ENCODE measurements at regions not wholly inside any gene's neighbourhood (a gene's known extent, or its start where the extent isn't known, plus 50 kb on each side); places are given as distances from the start of the nearest gene placed in this dataset.

DNA sequence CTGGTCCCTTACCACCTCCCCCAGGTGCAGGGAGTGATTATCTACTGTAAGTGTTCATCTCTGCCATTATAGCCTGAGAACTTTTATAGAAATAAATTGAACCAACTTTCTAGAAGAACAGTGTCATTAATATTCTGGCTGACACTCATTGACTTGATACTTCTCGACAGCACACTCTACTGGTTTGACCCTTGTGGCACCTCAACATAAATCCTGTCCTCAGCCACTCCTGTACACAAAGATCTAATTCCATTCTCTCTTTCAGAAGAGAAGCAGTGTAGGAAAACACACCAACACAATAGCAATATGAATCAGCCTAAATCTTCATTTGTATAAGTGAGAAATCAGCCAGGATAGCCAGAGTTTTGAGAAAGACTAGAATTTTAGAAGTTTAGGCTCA is 417.7 kb downstream of the TAF11L14 start:
- DNase-seq, result no peak

DNA sequence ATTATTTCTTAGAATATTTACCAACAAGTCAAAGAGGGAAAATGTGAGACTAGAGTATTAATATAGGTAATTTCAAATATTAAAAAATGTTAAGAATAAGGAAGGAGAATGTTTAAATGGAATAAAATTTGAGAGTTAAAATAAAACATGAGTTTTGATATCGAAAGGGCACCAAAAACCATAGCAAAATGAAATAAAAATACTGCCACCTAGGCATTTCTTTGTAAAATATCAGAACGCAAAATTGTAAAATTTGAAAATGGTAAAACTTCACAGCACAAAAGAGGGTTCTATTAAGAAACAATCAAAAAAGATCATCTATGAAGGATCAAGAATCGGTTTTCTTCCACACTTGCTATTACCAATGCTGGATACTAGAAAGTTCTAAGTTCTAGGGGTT is 418.3 kb downstream of the TAF11L14 start:
- DNase-seq, result no peak

- no peak for DNase-seq
Measured at GRCh38 chr5:18057725-18058124, 423.5 kb downstream of the TAF11L14 start.

- DNase-seq, result no peak
Measured at GRCh38 chr5:18067615-18068014, 433.4 kb downstream of the TAF11L14 start.

DNA sequence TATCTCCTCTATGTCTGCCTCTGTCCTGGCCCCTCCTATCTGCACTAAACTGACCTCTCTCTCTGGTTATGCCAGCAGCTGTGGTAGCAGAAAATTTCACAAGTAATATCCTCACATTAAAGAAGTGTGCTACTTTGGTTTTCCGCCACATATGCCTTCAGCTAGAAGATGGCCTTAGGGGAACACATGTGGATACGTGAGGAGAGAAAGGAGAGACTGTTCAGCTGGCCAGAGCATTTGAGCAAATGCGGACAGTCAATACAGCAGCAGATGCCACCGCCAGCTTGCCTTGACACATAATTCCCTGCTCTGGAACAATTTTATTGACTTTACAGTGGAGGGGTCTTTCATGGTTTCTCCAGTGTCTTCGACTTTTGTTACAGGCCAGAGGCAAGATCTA is 434.6 kb downstream of the TAF11L14 start:
- no peak for DNase-seq

DNA sequence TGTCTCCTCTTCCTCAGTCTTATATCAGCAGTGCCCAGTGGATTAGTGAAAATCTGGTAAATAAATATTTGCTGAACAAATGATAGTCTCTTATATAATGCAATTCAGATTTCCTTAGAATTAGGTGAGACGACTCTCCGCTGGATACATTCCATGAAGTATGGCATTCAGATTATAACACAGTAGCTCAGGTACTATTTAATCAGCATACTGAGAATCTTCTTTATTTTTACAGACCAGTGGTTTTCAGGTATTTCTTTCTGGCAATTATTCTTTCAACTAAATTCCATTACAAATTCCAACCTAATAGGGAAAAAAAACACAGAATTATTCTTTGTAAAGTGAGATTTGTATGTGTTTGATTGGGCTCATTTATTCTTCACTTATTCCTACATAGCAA is 435.5 kb downstream of the TAF11L14 start:
- no peak for DNase-seq

DNA sequence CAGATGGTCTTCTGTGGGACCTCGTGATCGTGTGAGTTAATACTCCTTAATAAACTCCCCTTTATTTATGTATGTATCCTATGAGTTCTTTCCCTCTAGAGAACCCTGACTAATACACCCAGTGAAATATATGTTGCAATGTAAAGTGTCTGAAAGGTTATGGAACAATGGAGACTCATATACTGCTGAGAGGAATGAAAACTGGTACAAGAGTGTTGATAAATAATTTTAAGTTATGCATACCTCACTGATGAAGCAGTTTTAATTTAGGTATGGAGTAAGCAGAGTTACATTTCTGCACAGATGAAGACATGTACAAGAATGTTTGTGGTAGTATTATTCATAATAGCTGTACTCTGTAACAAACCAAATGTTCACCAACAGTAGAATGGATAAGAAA is 438.3 kb downstream of the TAF11L14 start:
- no peak for DNase-seq

GRCh38 chr5:18074961-18075360 is 440.7 kb downstream of the TAF11L14 start:
- DNase-seq, result no peak

DNA sequence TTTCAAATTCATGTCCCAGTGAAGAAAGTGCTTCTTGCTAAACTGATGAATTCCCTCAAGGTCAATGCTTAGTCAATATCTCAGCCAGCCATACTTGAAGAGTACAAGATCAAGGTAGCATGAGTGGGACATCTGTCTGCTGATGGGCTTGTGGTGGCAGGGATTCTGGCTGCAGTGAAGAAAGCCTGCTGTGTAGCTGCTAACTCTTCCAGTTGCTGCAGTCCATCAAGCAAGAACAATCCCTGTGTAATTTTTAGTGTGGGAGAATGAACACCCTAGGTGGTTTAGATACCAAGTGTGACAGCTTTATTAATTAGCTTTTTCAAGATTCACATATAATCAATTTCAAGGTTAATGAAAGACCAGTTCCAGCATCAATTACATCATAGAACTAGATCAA is 443.9 kb downstream of the TAF11L14 start:
- DNase-seq, result no peak

DNA sequence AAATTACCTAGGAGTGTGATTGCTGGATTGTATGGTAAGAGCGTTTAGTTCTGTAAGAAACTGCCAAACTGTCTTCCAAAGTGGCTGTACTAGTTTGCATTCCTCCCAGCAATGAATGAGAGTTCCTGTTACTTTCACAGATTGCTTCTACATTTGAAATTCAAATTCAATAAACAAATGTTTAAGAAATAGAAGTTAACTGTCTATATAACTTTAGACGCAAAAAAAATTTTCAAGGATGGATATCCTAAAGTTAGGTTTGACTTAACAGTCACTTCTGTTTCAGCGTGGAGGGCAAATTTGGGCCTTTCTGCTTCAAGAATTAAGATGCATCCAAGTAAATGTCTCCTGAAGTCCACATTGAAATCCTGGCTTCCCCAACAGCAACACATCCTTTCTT is 445.6 kb downstream of the TAF11L14 start:
- DNase-seq, result no peak

DNA sequence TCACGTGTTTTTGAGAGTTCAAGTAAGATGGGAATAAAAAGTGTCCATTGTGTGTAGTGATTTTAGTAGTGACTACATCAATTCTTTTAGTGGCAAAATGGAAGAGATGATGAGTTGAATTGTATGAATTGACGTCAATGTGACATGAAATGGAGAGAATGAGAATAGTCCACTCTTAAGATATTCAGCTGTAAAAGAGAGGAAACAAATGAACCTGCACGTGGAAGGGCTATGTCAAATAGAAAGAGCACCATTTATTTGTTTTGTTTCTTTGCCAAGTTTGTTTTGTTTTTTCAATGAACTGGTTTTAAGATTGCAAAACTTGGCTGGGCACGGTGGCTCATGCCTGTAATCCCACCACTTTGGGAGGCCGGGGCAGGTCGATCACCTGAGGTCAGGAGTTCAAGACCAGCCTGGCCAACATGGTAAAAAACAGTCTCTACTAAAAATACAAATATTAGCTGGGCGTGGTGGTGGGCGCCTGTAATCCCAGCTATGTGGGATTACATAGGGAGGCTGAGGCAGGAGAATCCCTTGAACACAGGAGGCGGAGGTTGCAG is 453.8 kb downstream of the TAF11L14 start:
- DNase-seq, result no peak

DNA sequence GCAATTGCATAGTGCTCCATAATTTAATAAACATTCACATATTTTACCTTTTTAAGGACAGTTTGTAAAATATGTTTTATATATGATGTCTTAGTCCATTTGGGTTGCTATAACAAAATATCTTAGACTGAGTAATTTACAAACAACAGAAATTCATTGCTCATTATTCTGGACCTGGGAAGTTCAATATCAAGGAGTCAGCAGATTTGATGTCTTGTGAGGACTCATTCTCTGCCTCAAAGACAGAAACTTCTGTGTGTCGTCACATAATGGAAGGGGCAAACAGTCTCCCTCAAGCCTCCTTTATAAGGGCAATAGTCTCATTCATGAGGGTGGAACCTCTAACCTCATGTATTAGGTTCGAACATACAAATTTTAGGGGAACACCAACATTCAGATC is 455.9 kb downstream of the TAF11L14 start:
- DNase-seq, result no peak

GRCh38 chr5:18091142-18091541 is 456.9 kb downstream of the TAF11L14 start:
- no peak for DNase-seq

GRCh38 chr5:18091758-18092157 is 457.5 kb downstream of the TAF11L14 start:
- no peak for DNase-seq

DNA sequence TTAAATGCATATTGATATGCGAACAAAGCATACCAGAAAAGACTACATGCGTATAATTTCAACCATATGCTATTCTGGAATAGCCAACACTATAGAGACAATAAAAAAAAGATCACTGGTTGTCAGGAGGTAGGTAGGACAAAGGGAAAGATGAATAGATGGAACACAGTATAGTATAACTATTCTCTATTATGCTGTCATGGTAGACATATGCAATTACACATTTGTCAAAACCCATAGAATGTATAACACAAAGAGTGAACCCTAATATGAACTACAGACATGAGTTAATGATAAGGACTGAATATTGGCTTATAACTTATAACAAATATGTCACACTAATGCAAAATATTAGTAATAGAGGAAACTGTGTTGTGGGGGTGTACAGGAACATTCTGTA is 460.8 kb downstream of the TAF11L14 start:
- no peak for DNase-seq

- DNase-seq, result no peak
Measured at GRCh38 chr5:18097817-18098216, 463.6 kb downstream of the TAF11L14 start.

DNA sequence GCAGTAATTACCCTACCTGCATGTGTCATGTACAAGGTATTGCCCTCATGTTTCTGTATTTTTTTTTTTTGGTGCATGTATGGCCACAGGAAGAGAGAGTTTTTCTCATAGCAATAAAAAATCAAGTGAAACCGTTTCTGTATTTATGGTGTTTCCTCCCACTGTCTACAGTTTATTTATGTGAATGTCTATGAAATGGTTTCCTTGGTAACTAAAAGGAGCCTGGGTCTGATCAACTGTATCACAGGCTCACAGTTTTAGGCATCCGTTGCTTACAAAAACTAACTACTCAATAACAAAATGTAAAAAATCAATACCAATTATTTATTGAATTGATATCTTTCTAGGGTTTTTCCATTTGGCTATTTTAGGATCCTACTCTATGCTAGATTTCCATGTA is 464.4 kb downstream of the TAF11L14 start:
- DNase-seq, result no peak

DNA sequence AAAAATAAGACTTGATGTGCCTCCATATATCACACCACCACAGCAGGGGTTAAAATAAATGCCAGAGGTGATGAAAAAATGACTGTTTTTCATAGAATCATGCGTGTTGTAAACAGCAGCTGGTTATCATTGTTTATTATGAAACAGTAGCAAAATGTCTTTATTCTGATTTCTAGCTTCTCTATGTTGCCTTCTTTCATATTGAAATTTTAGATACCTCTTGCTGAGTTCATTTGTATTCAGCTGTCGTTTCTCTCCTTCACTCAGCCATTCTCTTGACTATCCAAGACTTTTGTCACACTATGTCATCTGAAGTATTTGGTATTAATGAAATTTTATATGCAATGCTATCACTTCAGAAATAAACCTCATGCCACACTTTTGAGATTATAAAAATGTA is 465.0 kb downstream of the TAF11L14 start:
- DNase-seq, result no peak

DNA sequence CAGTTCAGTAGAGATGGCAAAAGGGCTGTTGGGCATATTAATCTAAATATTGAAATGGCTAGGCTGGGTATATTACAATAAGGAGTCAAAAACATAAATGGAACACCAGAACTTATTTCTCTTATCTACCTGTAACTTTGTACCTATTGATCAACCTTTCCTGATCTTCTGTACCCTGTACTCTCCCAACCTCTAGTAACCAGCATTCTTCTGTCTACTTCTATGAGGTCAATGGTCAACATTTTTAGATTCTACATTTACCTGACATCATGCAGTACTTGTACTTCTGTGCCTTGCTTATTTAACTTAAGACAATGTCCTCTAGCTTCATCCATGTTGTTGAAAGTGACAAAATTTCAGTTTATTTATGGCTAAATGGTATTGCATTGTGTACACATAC is 467.3 kb downstream of the TAF11L14 start:
- no peak for DNase-seq

DNA sequence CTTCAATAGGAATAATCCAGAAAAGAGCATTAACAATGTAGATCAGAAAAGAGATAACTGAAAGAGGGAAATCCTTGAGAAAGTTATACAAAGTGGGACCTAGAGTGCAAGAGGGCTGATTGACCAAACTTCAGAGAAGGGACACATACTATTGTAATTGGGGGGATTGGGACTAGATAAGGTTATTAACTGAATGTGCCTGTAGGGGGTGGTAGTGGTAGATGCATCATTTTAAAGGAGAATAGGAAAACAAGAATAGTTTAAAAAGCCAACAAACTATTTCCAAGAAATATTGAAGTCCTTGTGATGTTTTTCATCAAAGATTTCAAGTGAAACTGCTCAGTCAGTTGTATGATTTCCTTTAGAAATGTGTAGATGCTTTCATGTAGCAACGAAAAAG is 468.5 kb downstream of the TAF11L14 start:
- no peak for DNase-seq

GRCh38 chr5:18105449-18105848 is 471.2 kb downstream of the TAF11L14 start:
- no peak for DNase-seq

GRCh38 chr5:18111906-18112465 is 477.7 kb downstream of the TAF11L14 start:
- no peak for DNase-seq

DNA sequence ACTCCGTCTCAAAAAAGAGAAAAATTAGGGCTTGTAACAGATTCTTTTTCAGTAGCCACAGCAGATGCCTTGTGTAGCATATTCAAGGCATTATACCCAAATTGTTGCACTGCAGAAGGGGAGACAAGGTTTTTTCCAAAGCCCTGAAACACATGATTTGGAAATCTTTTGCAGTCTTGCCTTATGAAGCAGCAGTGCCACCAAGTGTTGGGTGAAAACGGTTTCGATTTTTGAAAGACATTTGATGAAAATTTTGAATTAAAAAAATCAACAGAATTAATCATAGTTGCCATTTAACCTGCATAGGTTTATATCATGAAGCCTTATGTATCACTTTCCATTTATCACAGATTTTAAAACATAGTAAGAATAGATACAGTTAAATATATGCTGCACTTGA is 479.5 kb downstream of the TAF11L14 start:
- DNase-seq, result no peak

- no peak for DNase-seq
Measured at GRCh38 chr5:18114151-18114757, 480.0 kb downstream of the TAF11L14 start.

- no peak for DNase-seq
Measured at GRCh38 chr5:18117968-18118367, 483.7 kb downstream of the TAF11L14 start.
